Adrenal gland (tissue), 5 donors: ENCODE measurements at regions not wholly inside any gene's neighbourhood (a gene's known extent, or its start where the extent isn't known, plus 50 kb on each side); places are given as distances from the start of the nearest gene placed in this dataset.

ENCODE experiments used
- POLR2A ChIP-seq, 2 donors: fragments of 450-650 bp; IDR thresholded peaks; one replicate each; pipeline ENCODE4 v1.6.1; 2017; ENCODE audit warnings: antibody characterized with exemption in 2 of 2, mild to moderate bottlenecking in 2 of 2, moderate library complexity in 1 of 2
- TF ChIP-seq, protein P1 (sequence below), 6 experiments: fragments of 450-650 bp in 4 of 6; fragments of 200-600 bp in 2 of 6; sonication (generic) in 1 of 6; IDR thresholded peaks; 1 replicate in 5 of 6; 2 replicates in 1 of 6; pipeline versions ENCODE4 v1.5.1 to v1.8.0; 2016 to 2021; ENCODE audit warnings: antibody characterized with exemption in 6 of 6, mild to moderate bottlenecking in 2 of 6, moderate library complexity in 1 of 6
- donor health status: DM: no; HTN: no; CAD: no.

DNA sequence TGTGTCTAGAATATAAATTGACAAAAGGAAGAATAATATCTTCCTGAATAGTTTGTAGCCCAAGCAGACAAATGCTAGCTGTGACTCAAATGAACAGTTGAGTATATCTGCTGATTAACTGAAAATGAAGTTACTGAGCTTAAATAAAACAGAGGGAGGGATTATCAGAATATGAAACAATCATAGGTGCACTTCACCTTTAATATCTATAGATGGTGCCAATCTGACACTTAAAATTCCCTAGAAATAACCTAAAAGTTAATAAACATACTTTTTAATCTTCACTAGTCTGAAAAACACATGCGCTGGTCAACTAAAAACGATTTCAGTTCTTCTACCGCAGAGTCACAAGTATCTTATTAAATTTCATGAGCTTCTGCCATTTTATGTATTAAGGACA is 280.8 kb upstream of the RASA1 start:
- TF ChIP-seq, protein P1, sequence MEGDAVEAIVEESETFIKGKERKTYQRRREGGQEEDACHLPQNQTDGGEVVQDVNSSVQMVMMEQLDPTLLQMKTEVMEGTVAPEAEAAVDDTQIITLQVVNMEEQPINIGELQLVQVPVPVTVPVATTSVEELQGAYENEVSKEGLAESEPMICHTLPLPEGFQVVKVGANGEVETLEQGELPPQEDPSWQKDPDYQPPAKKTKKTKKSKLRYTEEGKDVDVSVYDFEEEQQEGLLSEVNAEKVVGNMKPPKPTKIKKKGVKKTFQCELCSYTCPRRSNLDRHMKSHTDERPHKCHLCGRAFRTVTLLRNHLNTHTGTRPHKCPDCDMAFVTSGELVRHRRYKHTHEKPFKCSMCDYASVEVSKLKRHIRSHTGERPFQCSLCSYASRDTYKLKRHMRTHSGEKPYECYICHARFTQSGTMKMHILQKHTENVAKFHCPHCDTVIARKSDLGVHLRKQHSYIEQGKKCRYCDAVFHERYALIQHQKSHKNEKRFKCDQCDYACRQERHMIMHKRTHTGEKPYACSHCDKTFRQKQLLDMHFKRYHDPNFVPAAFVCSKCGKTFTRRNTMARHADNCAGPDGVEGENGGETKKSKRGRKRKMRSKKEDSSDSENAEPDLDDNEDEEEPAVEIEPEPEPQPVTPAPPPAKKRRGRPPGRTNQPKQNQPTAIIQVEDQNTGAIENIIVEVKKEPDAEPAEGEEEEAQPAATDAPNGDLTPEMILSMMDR (IDR thresholded peaks at IDR 0.05) = no peak
- TF ChIP-seq POLR2A (IDR thresholded peaks at IDR 0.05) = no peak
